ENCODE measurements at regions not wholly inside any gene's neighbourhood (a gene's known extent, or its start where the extent isn't known, plus 50 kb on each side); places are given as distances from the start of the nearest gene placed in this dataset.

GRCh38 chr2:37425408-37425807 lies 81.0 kb downstream of the QPCT start:
- 93% methylated on average over 3 of the region's 3 CpGs for WGBS (ENCODE audit: insufficient coverage)
- DNase-seq = no peak
- Histone ChIP-seq H3K4me3 (ENCODE audit: low read length) (no peak overlapping the region), H3K9me3 (ENCODE audit: control insufficient read depth, insufficient read depth, low read length) (no peaks in the 10 kb centered on the region), H3K36me3 (ENCODE audit: control insufficient read depth, insufficient read depth, low read length) (no peaks in the 10 kb centered on the region), H3K27ac (ENCODE audit: low read length) (no peak overlapping the region), H3K4me1 (ENCODE audit: control insufficient read depth, insufficient read depth, low read length) (no peaks in the 10 kb centered on the region), H3K27me3 (ENCODE audit: control insufficient read depth, insufficient read depth, low read length) (no peaks in the 10 kb centered on the region)
- Mint-ChIP-seq H3K4me1 (peaks cover 0 to 9% of the 10 kb centered on the region in 2 donors), H3K9me3 (no peaks in the 10 kb centered on the region), H3K36me3 (no peaks in the 10 kb centered on the region), H3K27ac (no peak overlapping the region), H3K27me3 (ENCODE audit: low read depth in 2 of 2) (peaks cover 0 to under 1% of the 10 kb centered on the region in 2 donors), H3K4me3 (no peak overlapping the region)
- no peak for ATAC-seq
- intact Hi-C loops (cut with micrococcal nuclease) = no loop called here
- TF ChIP-seq CTCF (IDR thresholded peaks at IDR 0.05) = no peak

GRCh38 chr2:37427241-37427640 lies 82.8 kb downstream of the QPCT start:
- no peaks in the 10 kb centered on the region for H3K4me1 ChIP-seq (ENCODE audit: control insufficient read depth, insufficient read depth, low read length)
- H3K9me3 ChIP-seq (ENCODE audit: control insufficient read depth, insufficient read depth, low read length) = no peaks in the 10 kb centered on the region
- peaks cover 0 to 9% of the 10 kb centered on the region in 2 donors for H3K4me1 Mint-ChIP-seq
- H3K36me3 ChIP-seq (ENCODE audit: control insufficient read depth, insufficient read depth, low read length) = no peaks in the 10 kb centered on the region
- intact Hi-C loops (cut with micrococcal nuclease) = no loop called here
- TF ChIP-seq CTCF (IDR thresholded peaks at IDR 0.05) = no peak
- DNase-seq (no peak), ATAC-seq (no peak)
- H3K27me3 ChIP-seq (ENCODE audit: control insufficient read depth, insufficient read depth, low read length) = no peaks in the 10 kb centered on the region
- H3K9me3 Mint-ChIP-seq = no peaks in the 10 kb centered on the region
- no peaks in the 10 kb centered on the region for H3K36me3 Mint-ChIP-seq
- no peak overlapping the region for H3K4me3 ChIP-seq (ENCODE audit: low read length)
- H3K27me3 Mint-ChIP-seq (ENCODE audit: low read depth in 2 of 2) = peaks cover 0 to 11% of the 10 kb centered on the region in 2 donors
- no peak overlapping the region for H3K27ac Mint-ChIP-seq
- no peak overlapping the region for H3K4me3 Mint-ChIP-seq
- no peak overlapping the region for H3K27ac ChIP-seq (ENCODE audit: low read length)

- 92% methylated on average over 1 of the region's 2 CpGs for WGBS (ENCODE audit: insufficient coverage)
- Mint-ChIP-seq H3K27me3 (ENCODE audit: low read depth in 2 of 2) (peaks cover 9 to 22% of the 10 kb centered on the region in 2 donors), H3K4me3 (no peak overlapping the region), H3K27ac (no peak overlapping the region), H3K9me3 (no peaks in the 10 kb centered on the region), H3K4me1 (no peaks in the 10 kb centered on the region), H3K36me3 (no peaks in the 10 kb centered on the region)
- H3K27me3 ChIP-seq (ENCODE audit: control insufficient read depth, insufficient read depth, low read length) = peaks cover 5% of the 10 kb centered on the region
- intact Hi-C loops (cut with micrococcal nuclease) = no loop called here
- no peak for DNase-seq
- H3K9me3 ChIP-seq (ENCODE audit: control insufficient read depth, insufficient read depth, low read length) = no peaks in the 10 kb centered on the region
- TF ChIP-seq CTCF (IDR thresholded peaks at IDR 0.05) = no peak
- ATAC-seq = no peak
- H3K36me3 ChIP-seq (ENCODE audit: control insufficient read depth, insufficient read depth, low read length) = no peaks in the 10 kb centered on the region
- H3K4me1 ChIP-seq (ENCODE audit: control insufficient read depth, insufficient read depth, low read length) = no peaks in the 10 kb centered on the region
- H3K4me3 ChIP-seq (ENCODE audit: low read length) = no peak overlapping the region
- no peak overlapping the region for H3K27ac ChIP-seq (ENCODE audit: low read length)
Measured at GRCh38 chr2:37436323-37436722, 91.9 kb downstream of the QPCT start.

GRCh38 chr2:37439131-37439642 lies 94.8 kb downstream of the QPCT start:
- H3K36me3 ChIP-seq (ENCODE audit: control insufficient read depth, insufficient read depth, low read length) = no peaks in the 10 kb centered on the region
- intact Hi-C loops (cut with micrococcal nuclease) = no loop called here
- H3K27ac ChIP-seq (ENCODE audit: low read length) = no peak overlapping the region
- Mint-ChIP-seq H3K9me3 (no peaks in the 10 kb centered on the region), H3K27me3 (ENCODE audit: low read depth in 2 of 2) (peaks cover 15 to 29% of the 10 kb centered on the region in 2 donors), H3K36me3 (no peaks in the 10 kb centered on the region), H3K27ac (no peak overlapping the region), H3K4me3 (no peak overlapping the region), H3K4me1 (no peaks in the 10 kb centered on the region)
- H3K9me3 ChIP-seq (ENCODE audit: control insufficient read depth, insufficient read depth, low read length) = no peaks in the 10 kb centered on the region
- ATAC-seq = no peak
- no peak for DNase-seq
- H3K27me3 ChIP-seq (ENCODE audit: control insufficient read depth, insufficient read depth, low read length) = peaks cover 5% of the 10 kb centered on the region
- no peak overlapping the region for H3K4me3 ChIP-seq (ENCODE audit: low read length)
- no peaks in the 10 kb centered on the region for H3K4me1 ChIP-seq (ENCODE audit: control insufficient read depth, insufficient read depth, low read length)
- TF ChIP-seq CTCF (IDR thresholded peaks at IDR 0.05) = no peak
